ENCODE measurements at regions not wholly inside any gene's neighbourhood (a gene's known extent, or its start where the extent isn't known, plus 50 kb on each side); places are given as distances from the start of the nearest gene placed in this dataset.
"Not testable (repeated sequence)": the region's sequence is repeated elsewhere in the genome, so short reads cannot be mapped to it uniquely, and the experiment has no call there.

DNA sequence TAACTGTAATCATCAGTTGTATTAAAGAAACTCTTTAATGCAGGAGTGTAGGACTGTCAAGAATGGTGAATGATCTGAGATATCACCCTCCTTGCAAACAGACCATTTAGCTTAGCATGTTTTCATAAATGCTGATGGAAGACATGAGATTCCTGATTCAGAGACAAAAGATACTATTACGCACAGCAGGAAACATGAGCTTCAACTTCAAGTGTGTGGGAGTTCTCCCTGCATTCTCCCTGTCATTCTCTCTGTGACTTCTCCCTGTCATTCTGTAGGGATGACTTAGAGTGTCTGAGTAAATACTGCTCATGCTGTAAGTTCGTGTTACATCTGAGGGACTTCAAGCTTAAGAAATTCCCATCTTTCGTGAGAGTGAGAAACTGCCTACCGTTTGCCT is 866.0 kb upstream of the PRKX start:
- no peak for DNase-seq (ENCODE audit: low read depth)

DNA sequence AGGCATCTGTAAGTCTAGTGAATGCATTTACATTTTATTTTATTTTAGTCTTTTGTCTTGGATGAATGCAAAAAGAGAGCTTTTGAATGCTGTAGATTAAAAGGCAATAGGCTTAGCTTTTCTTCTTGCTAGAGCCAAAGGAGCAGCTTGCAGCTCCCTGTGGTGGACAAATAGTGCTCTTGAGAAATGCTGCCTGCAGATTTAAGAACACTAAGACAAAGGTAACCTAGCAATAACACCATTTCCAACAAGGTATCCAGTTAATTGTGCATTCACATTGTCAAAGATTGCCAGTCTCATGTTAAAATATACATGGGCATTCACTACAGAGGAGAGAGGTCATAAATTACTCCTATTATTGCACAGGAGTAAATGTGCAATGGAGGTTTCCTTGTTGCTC is 859.2 kb upstream of the PRKX start:
- no peak for DNase-seq (ENCODE audit: low read depth)

DNA sequence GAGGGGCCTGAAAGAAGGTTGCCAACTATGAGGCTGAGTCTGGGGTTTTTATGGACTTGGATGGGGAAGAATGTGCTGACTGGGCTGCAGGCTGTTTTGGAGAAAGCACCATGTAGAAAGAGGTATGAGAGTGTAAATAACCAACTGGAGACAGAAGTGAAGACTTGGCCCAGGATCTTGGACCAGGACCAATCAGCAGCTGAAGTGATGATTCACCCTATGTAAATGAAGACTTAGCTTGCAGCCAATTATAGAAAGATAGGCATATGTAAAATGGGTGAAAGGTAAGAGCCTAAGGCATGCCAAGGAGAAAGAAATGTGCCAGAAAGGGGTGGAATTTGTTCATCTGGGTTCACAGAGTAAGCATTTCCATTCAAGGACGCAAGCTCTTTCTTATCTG is 856.7 kb upstream of the PRKX start:
- DNase-seq (ENCODE audit: low read depth), result no peak

DNA sequence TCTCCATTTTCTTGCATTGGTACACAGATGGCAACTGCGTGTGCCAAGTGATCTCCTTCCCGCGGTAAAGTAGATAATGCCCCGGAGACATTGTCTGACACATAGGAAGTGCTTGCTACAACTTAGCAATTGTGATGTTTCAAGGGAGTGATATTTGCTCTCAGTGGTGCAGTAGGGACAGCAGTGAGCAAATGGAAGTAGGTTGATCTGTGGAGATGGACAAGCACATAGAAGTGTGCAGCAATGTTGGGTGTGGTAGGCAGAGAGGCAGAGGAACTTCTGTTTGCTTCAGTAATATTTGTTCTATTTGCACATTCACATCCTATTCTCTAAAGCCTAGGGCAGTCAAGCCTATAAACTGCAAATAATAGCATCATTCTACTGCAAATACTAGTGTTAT is 846.7 kb upstream of the PRKX start:
- no peak for DNase-seq (ENCODE audit: low read depth)

DNA sequence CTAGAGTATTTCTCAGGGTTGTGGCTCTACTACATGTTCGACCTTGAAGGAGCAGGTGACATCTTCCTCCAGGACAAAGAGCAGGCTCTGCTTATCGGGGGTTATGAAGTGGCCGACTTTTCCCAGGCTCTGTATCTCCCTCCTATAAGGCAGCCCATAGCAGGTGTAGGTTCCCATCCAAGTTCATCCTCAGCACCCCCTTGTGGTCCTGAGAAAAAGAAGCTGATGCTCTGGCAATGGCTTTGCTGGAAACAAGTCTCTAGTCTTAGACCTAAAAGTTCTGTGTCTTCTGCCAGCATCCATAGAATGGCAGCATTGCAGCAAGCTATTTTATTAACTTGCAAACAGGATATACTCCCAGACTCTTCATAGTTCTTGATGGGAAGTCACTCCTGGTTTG is 836.6 kb upstream of the PRKX start:
- no peak for DNase-seq (ENCODE audit: low read depth)

DNA sequence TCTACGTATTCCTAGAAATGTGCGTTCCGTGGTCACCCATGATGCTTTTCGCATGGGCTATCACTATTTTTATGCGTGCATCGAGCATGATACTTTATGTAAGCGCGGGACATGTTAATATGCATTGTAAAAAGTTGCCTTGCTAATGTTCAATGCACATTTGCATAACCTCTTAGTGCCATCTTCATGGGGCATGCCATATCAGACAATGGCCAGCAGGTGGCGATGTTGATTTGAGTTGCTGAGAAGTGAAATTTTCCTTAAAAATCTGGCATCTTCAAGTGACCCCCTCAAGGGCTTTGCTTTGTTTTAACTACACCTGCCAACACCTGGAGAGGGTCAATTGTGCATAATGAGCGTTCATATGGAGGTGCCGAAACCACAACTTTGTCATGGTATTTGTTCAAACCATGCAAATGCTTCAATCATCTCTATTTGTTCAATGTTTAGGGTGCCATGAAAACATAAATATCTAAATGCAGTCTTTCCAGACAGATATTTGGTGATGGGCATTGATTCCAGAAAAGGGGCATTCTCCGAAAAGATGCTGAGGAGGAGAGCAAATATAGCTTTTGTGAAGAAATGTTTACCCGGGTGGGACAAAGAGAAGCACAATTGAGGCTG is 833.9 kb upstream of the PRKX start:
- peak; percentile 19 for DNase-seq (ENCODE audit: low read depth)

DNA sequence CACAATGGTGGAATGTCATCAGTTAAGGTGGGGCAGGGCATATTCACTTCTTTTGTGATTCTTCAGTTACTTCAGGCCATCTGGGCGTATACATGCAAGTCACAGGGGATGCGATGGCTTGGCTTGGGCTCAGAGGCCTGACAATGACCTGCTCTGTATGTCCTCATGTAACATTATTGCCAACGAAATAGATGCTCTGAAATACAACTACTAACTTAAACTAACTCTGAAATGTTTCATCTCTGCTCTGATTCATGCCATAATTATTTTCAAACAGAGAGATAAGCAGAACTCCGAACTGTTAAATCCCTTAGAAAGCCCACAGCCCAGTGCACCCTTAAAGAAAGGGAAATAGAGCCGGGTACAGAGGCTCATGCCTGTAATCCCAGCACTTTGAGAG is 832.7 kb upstream of the PRKX start:
- not testable (repeated sequence) for DNase-seq (ENCODE audit: low read depth)

DNA sequence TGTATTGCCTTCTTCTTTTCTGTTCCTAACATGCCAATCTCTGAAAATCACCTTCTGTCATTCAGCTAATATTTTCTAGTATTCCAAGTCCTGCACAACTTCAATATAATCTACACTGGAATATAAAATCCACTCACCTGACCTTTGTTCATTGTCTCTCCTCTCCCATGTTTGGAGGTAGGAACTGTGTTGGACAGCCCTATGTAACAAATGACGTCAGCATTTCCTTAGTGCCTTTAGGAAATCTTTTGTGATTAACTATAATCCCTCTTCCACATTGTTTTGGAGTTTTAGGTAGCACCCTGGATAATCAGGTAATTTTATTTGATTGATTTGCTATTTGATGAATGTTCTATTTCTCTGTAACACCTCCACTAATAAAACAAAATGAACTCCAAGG is 814.8 kb upstream of the PRKX start:
- DNase-seq (ENCODE audit: low read depth), result no peak

DNA sequence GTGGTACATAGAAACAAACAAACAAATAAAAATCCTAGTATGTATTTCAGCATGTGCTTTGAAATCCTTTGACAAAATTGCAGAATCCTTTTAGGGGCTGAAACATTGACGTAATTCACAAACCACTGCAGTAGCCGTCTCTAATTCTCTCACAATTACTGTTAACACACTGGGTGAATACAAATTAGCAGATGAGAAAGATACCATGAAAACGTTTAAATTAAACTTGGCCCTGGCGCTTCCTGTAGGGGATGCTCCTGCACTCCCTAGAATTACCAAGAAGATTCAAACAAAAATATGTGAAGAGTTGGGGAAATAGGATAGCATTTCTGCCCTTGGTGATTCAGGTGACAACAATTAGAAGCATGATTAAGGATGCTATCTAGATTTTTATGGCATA is 772.5 kb upstream of the PRKX start:
- no peak for DNase-seq (ENCODE audit: low read depth)

DNA sequence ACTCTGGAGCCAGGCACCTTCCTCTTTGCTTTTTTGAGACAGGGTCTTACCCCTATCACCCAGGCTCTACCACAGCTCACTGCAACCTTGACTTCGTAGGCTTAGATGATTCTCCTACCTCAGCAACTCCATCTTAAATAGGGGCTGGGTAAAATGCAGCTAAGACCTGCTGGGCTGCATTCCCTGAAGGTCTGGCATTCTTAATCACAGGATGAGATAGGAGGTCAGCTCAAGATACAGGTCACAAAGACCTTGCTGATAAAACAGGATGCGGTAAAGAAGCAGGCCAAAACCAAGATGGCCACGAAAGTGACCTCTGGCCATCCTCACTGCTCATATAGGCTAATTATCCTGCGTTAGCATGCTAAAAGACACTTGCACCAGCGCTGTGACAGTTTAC is 770.8 kb upstream of the PRKX start:
- DNase-seq (ENCODE audit: low read depth), result no peak

DNA sequence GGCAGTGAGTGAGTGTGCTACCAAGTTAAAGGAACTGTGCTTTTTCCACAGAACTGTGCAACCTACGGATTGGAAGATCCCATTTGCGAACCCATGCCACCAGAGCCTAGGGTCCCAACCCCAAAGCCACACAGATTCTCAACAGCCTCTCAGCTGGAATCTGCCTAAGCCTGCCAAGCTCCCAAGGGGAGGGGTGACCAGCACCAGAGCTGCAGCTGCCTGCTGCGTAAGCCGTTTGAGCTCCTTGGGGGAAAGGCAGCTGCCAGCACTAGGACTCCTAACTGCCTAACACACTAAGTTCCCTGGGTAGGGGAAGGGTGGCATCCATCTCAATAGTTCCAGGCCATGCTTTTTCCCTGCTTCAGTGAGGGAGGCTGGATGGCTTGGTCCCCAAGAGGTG is 738.1 kb upstream of the PRKX start:
- no peak for DNase-seq (ENCODE audit: low read depth)

DNA sequence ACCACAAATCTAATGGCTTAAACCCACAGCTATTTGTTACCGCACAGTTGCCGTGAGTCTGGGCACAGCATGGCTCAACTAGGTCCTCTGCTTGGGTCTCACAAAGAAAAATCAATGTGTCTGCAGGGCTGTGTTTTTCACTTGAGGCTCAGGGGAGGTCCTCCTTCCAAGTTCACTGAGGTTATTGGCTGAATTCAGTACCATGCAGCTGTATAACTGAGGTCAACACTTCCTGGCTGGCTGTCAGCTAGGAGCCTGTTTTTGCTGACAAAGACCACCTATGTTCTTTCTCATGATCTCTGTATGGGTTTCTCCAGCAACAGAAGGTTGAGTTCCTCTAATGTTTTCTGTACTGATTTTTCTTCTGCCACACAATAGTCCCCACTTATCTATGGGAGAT is 736.7 kb upstream of the PRKX start:
- no peak for DNase-seq (ENCODE audit: low read depth)

DNA sequence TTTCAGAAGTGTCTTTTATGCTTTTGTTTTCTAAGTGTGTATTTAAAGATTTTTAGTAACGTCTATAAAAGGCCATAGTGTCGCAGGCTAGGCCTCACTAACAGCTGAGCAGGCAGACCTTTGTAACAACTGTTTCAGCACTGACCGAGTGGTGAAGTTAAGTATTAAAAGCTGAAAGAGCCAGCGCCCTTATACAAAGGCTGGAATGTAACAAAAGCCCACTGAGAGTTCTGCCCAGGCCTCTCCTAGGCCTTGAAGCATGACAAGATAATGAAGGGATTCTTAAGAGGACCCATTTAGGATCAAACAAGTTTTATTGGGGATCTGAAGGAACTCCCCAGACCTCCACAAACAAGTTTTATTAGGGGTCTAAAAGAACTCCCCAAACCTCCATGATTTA is 722.5 kb upstream of the PRKX start:
- no peak for DNase-seq (ENCODE audit: low read depth)

DNA sequence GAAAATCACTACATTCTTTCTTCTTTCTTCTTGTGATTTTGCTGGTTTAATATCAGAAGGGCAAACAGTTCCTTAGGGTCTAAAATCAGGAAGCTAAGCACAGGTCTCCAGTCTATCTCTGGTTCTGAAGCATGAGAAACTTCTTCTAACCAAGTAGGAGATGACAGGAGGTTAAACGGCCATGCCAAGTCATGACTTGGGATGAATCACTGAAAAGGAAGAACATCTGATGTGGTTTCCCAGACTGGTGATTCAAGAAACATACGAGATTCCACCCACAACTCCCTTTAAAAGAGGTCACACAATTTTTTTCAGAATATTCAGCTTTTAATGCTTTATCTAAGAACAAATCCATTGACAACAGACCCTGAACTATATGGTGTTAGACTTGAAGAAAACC is 684.0 kb upstream of the PRKX start:
- DNase-seq (ENCODE audit: low read depth), result no peak

DNA sequence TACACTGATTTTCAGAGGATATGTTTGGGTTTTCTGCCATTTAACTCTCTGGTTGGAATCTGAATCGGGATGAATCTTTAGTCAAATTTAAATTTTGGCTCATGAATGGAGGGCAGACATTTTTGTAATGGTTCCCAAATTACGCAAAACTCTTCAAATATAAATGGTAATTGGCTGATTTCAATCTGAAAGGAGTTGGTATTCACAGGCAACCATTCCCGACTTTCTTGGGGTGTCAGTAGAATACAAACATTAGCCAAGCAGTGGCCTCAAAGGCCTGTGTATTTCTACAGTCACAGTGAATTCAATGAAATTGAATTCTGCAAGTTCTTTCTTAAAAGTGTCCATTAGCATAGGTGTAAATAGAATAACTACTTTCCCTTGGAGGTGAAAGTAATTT is 668.8 kb upstream of the PRKX start:
- no peak for DNase-seq (ENCODE audit: low read depth)

DNA sequence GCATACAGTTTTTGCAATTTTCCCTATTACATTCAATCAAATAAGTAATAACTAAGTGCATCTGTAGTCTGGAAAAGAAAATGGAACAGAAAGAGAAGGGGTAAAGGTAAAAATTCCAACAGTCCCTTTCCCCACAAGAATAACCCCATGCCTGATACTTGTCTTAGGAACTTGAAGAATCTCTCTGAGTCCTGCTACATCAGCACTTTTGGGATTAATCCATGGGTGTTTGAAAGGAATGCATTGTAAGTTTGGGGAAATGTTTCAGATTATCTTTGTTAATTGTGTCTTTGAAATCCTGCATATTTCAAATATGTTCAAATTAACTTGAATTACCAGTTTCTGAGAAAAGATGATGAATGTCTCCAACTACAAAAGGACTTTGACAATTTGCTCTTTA is 667.3 kb upstream of the PRKX start:
- no peak for DNase-seq (ENCODE audit: low read depth)

DNA sequence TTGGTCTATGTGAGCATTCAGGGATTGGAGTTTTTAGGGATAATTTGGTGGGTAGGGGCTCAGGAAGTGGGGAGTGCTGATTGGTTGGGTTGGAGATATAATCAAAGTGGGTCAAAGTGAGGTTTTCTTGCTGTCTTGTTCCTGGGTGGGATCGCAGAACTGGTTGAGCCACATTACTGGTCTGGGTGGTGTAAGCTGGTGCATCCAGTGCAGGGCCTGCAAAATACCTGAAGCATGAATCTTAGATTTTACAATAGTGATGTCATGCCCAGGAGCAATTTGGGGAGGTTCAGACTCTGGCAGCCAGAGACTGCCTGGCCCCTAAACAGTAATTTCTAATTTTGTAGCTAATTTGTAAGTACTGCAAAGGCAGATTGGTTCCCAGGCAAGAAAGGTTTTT is 665.6 kb upstream of the PRKX start:
- DNase-seq (ENCODE audit: low read depth), result no peak

DNA sequence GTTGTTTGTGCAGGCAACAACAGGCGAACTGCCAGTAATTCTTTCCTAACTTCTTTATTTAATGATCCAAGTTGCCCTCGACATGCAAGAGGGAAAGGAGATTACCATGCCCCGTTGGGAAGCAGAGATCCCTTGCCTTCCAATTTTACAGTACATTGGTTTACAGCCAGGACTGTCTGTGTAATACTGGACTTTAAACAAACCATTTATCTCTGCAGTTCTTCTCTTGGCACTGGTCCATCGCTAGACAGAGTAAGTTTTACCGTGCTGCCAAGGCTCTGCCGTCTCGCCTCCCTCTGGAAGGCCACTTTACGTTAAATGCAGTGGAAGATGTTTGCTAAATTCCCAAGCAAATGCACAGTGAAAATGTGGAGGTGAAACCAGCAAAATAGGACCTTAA is 660.3 kb upstream of the PRKX start:
- no peak for DNase-seq (ENCODE audit: low read depth)

DNA sequence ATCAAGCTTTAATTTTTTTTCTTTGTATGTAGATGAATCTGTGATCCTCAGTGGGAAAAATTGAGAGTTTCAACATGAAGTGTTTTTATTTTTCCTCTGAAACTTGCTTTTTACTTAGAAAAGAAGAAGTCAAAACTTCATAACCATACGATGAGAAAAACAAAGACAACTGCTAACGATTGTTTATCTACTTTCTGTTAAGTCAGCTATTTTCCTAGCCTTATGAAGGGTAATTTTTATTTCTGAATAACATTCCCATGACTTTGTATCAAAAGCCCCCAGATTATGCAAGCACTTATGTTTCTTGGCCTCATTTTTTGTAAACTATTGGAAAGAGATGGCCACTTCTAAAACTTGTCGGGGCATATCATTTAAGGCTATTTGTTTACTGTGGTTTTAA is 645.1 kb upstream of the PRKX start:
- no peak for DNase-seq (ENCODE audit: low read depth)

DNA sequence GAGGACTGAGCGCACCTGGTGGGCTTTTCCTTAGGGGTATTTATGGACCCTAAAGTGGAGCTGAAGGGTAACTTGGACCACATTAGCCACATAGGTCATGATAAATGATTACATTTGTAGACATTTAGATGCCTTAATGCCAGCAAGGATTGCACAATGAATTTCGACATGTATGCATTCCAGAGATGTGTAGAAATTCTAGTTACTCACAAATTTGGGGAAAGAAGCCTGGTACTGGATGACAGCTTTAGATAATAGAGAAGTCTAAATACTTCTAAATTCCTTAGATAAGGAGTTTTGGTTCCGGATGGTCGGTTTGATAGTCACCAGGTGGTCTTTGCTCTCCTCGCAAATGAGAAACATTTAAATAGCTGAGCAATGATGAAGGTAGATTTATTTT is 609.5 kb upstream of the PRKX start:
- DNase-seq (ENCODE audit: low read depth), result no peak

DNA sequence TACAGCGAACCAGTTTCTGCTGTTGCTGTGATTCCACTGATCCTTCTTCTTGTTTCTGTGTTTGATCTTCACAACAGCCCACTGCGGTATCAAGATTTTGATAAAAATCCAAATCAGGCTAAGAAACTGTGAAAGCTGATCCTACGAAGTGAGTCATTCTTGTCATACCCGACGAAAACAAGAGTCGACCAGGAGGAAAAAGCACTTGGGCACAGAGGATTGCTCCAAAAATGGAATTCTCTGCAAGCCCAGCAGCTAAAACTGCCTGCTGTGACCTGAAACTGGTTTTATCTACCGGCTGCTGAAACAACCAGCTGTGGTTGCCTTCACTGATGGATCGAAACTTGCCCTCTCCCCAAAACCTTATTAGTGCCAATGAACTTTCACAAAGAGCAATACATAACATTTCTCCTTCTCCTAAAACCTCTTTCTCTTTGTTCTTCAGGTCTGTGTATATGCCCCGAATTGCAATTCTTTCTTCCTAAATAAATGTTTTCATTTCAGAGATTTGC is 607.0 kb upstream of the PRKX start:
- DNase-seq (ENCODE audit: low read depth), result no peak

DNA sequence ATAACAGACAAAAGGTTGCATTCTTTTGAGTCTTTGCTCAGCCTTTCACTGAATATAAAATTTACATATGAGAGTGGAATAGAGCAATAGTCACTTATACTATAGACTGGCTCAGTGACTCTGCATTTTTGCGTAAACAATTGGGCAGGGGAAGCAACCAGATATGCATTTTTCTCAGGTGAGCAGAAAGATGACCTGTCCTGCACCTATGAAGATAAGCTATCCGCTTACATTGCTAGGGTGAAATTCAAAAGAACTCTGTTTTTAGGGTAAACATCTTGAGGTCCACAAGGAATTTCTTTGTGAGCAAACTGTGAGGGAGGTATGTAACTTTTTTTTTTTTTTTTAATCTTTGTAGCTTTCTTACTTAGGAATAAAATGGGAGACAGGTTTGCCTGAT is 602.4 kb upstream of the PRKX start:
- no peak for DNase-seq (ENCODE audit: low read depth)

DNA sequence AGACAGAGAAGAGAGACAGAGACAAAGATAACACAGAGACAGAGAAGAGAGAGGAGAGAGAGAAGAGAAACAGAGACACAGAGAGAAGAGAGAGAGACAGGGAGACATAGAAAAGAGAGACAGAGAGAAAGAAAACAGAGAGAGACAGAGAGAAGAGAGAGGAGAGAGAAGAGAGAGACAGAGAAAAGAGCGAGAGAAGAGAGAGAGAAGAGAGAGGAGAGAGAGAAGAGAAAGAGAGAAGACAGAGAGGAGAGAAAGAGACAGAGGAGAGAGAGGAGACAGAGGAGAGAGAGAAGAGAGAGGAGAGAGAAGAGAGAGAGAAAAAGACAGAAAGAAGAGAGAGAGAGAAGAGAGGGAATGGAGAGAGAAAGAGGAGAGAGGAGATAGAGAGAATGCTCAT is 601.1 kb upstream of the PRKX start:
- no peak for DNase-seq (ENCODE audit: low read depth)

DNA sequence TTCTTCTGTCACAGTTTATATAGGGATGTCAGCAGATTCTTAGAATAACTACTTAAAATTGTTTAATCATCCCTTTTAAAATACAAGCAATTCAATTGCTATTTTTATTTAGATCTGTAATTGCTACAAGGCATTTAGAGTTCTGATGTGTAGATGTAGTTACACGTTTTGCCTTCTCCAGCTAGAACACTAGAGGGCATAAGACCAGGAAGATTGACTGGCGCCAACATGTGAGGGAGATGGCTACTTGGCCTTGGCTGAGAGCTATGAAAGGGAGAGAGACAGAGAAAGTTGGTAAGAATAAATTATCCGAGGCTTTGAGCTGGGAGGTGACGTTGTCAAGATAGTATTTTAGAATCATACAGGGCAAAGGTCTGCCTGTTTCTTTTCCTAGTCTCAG is 563.7 kb upstream of the PRKX start:
- no peak for DNase-seq (ENCODE audit: low read depth)
